DMS53 treated with DMSO at 0.1 percent for 48 hours (cell line): ENCODE measurements at regions not wholly inside any gene's neighbourhood (a gene's known extent, or its start where the extent isn't known, plus 50 kb on each side); places are given as distances from the start of the nearest gene placed in this dataset.

Source experiments
- DNase-seq: peaks from one replicate; lab custom pipeline; 2025; ENCODE audit not compliant: unreplicated experiment; lab: John Stamatoyannopoulos, UW

DNA sequence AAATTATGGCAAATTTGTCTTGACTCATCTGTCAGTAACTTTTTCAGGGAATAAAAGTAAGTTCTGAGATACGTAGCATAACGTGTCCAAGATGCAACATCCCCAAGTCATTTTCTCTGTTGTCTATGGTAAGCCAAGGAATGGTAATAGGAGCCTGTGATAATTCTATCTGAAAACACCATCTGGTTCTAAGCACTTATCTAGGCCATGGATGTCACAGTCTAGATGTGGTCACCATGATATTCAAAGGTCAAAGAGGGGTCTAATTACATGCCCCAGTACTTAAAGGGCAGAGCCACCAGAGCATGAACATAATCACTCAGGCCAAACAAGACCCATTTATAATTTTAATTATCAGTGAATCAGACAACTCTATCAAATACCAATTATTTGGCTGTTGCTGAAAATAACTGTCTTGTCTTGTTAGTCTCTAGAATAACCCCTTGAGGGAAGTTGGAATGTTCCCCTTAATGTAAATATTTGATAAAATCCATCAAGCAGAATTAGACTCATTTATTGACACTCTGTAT lies 225.1 kb upstream of the MPPED2 start:
- no peak for DNase-seq

DNA sequence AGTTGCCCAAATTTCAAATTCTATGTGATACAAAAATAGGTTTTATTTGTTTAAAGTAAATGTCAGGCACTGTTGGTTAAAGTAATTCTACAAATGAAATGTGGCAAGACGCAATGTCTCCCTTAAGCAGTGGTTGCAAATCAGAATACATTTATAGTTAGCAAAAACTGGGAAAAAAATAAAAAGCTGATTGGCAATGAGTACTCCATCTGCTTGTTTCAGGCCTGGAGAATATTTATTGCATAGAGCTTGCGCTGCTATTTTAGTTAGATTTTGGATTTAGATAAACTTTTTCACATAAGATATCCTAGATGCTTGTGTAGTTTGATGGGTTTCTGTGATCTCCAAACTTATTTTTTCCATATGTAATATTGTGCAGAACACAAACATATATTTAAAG lies 224.0 kb upstream of the MPPED2 start:
- no peak for DNase-seq

DNA sequence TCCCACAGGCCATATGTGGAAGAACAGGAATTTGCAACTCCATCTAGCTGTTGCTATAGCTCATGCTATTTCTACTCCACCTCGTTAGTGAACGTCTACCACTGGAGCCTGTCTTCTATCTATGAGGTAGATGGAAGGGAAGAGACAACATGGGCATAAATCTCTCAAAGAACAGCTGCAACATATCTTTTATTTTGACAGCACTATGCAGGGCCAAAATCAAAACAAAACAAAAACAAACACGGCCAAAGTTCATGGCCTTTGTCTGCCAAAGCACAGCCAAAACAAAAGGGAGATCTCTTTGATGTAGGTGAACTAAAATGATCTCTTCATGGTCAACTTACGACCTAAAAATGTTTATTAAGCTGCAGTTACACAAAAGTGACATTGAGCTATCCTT lies 215.2 kb upstream of the MPPED2 start:
- DNase-seq, result peak; percentile 49

DNA sequence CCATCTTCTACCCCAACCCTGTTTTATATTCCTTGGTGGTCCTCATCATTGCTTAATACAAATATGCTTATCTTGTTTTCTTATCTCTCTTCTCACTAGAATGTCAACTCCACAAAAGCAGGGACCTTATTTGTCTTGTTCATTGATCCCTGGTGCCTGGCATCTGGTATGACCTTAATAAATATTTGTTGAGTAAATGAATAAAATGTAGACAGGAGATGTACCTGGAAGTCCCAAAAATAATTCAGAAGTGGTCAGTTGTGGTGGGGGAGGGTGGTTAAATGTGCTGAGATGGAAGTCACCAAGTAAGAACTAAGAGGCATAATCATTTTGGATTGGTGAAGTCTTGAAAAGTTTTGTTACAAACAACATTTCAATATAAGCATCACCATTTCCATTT lies 214.8 kb upstream of the MPPED2 start:
- DNase-seq, result no peak

DNA sequence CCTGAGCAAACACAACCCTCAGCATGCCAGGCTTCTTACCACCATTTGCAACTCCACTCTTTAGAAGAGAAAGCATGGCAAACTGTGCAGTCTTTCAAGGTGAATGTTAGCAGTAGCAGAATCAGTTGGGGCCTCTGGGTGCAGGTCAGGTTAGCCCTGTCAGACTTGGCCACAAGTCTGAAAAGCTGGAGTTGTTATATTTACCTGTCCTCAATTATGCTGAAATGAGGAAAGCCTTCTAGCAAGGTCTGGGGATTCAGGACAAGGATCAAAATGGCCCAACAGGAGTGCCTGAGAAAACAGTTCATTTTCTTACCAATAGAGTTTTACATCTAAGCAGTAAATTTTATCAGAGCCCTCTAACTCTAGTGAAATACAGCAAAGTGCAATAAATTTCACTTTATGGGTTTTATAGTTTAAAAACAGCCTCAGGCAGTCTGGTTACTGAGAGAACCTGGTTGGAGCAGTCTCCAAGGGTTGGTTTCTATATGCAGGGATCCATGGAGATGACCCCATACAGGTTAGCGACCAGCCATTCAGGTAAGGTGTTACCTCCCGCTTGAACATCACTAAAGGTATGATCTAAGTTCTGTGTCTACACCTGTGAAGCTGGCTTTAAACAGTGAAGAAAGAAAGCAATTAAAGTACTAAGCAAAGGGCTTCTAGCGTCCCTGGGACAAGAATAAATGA lies 212.5 kb upstream of the MPPED2 start:
- no peak for DNase-seq

DNA sequence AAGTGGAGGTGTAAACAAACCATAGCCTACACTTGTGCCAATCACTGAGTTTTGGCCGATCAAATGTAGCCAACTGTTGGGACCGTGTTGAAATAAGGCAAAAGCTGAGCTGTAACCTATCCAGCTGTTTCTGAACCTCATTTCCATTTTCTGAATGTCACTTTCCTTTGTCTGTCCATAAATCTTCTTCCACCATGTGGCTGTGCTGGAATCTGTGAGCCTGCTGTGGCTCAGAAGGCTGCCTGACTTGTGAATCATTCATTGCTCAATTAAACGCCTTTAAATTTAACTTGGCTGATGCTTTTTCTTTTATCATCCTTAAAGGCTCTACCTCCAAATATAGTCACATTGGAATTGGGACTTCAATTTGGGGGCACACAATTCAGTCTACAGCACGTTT lies 203.1 kb upstream of the MPPED2 start:
- no peak for DNase-seq

DNA sequence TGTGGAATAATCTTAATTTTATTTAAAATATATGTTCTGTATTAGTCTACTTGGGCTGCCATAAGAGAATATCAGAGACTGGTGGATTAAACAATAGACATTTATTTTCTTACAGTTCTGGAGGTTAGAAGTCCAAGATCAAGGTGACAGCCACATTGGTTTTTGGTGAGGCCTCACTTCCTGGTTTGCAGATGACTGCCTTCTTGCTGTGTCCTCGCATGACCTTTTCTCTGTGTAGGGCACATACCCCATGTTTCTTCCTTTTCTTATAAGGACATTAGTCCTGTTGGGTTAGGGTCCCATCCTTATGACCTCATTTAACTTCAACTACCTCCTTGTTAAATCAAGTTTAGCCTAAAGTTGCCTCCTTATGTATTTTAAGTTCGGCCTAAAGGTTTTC lies 202.7 kb upstream of the MPPED2 start:
- no peak for DNase-seq

DNA sequence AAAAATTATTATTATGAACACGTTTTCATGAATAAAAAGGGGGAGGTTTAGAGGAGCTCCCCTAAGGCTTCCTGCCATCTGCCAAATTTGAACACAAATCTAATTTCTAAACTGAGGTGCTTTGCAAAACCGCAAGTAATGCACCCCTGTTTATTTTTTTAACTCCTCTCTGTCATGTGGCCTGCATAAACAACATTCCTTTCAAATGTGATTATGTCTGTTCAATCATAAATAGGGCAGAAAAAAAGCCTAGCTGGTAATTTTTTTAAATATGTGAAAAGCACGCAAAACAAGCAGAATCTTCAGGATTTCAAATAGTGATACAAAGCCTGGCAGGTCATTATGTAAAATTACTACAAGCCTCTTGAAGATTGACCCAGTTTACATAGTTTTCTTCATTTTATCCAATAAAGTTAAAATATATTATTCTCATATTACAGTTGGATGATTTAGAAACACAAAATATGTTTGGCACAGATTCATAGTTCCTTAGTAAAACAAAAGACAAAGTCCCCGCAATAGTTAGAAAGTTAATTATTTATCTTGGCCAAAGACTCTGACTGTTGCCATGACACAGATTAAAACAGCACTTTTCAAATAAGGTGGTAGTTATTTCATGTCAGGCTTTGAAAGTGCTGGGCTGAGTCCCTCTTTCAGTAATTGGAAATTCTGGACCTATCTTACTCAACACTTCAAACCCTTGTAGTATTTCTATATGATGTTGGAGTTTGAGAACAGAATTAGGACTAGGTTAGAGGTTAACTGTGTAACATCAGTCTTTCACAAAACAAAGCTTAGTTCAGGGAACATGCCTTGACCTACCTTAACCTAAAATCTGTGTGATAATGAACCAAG lies 200.3 kb upstream of the MPPED2 start:
- no peak for DNase-seq

DNA sequence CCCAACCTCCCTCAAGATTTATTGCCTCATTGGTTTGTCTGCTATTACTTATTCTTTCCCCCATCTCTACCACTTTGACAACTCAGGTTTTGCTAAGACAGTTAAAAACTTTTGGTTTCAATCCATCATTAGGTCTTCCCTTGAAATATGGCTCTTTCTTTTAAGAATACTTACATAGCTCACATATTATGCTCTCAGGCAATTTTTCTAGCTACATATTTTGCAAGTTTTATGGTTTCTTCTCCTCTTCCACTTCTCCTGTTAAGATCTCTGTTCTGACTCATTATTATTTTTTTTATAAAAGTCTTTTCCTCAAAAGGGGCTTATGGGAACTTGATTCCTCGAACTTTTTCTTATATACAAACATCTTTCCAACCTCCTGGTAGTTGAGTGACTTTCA lies 192.4 kb upstream of the MPPED2 start:
- no peak for DNase-seq

DNA sequence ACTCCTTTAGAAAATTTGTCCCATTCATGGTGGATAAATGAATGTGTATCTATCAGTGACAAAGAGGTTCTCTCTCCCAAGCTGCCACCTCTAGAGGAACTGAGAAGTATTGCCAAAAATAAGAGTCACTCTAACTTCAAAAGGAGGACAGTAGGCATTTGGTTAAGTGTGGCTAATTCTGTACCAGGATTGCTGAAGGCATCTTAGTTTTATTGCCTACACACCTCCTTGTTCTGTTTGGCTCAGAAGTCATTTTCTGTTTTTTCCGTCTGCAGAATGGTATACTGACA lies 189.0 kb upstream of the MPPED2 start:
- DNase-seq, result no peak

DNA sequence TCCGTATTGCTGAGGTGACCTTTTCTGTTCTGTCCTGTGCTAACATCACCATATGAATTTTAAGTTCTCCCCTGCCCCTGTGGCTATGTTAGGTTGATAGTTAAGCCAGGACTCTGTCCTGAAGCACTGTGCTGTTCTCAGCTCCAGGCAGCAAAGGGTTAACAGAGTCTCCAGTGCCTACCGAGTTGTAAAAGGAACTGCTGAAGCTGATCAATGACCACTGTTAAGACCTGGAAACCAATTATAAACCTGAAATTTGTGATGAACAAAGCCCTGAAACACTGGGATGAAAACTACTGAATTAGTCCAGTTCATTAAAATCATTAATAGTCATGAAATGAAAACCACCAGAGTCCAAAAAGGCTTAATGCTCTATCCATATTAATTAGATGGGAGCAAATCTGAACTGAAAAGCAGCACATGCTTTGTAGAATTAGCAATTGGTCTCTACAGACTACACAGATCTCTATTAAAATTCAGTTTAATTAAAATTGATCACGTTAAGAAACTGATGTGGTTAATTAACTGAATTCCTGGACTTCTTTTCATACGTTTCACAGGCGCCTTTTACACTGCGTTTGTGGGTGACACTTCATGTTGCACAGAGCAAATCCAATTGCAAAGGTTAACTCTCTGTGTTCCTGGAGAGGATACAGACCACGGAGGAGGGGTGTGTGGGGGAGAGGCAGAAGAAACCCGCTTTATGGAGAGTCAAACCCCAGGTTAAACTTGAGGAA lies 188.5 kb upstream of the MPPED2 start:
- DNase-seq, result no peak

DNA sequence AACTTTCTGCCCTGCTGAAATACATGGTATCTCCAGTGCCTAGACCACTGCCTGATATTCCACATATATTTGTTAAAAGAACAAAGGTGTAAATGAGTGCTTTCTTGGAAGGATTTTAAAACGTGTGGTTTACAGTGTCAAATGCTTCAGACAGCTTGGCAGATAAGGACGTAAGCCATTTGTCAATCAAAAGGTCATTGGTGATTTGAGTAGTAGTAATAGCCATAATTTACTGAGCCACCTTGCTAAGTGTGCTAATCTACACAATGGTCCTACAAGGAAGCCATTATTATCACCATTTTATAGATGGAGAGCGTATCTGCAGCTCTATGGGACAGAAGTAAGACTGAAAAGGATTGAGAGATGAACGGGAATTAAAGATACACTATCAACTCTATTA lies 186.8 kb upstream of the MPPED2 start:
- DNase-seq, result no peak

DNA sequence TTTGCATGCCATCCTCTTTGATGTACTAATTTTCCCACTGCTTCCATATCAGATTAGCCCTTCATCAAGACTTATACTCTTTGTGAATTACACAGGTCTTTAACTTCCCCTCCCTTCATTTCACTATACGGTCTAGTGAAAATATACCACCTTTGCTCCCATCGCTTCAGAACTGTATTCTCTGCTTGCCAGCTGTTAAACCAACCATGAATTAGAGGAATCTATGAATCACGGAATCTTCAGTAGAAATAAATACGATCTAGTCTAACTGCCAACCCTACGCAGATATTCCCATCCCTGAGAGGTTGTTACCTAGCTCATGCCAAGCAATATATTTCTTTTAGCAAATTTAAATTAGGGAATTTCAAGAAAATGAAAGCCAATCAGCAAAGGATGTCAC lies 177.8 kb upstream of the MPPED2 start:
- DNase-seq, result no peak

DNA sequence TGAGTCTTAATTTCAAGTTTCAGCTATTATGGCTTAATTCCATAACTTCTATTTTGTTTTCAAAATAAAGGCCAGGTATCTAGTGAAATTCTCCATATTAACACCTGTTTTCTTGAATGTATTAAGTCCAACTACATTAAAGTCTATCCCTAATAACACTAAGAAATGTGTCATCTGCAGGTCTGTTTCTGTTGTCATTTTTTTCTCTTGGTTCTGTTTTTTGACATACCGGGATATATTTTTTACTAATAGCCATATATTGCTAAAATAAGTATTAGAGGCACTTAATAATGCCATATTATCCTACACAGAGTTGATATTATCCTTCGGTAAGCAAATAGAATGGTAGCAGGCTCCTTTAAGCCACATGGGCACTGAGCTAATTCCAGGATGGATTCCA lies 176.0 kb upstream of the MPPED2 start:
- no peak for DNase-seq

DNA sequence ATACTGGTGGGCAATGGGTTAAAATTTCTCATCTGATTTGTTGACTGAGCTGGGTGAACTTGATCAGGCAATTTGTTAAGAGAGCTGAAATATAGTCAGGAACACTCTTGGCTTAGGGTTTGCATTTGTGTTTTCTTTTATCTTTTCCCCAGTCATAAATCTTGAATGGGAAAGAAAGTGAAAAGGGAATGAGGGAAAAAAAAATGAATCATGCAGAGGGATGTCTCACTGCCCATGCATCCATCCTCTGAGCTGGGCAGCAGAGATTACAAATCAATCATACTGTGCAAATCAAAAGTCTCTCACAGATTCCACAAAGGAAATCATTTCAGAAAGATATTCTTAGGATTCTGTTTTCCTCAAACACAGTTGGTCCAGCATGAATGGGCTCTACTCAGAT lies 174.2 kb upstream of the MPPED2 start:
- DNase-seq, result no peak

DNA sequence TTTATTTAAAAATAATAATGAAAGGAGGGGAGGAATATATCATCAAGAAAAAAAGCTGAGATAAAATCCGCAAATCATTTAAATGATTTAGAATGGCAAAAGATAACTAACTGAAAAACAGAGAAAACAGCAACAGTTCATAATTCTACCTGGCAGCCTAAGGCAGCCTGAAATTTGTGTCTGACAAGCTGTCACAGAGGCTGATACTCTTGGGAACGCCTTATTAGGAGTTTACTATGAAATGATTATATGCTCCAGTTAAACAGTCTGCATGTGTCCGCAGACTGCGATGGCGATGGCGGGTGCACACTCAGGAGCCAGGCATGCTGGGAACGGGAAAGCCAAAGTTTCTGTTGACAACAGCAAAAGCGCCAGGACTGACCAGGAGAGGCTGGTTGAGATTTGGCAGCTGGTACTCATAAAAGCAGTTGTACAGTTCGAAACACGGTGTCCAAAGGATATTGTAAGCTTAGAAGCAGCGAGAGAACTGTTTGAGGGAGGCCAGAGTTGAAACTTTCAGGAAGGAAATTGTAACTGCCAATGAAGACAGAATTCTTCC lies 172.9 kb upstream of the MPPED2 start:
- no peak for DNase-seq

DNA sequence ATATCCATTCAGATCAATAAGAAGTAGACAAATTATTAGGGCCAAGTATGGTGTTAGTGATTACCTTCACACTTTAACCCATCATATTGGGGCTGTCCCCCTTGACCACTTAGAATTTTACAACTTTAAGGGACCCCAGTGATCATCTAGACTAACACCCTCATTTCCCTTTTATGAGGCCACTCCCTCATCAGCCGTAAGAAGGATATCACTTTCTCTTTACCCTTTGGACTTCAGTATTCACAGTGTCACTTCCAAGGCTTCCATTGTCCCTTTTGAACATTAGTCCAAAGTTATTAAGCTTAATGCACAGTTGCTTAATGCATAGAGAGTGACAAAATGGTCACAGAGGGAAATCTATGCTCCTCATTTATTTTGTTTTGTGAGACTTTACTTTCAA lies 172.4 kb upstream of the MPPED2 start:
- no peak for DNase-seq

DNA sequence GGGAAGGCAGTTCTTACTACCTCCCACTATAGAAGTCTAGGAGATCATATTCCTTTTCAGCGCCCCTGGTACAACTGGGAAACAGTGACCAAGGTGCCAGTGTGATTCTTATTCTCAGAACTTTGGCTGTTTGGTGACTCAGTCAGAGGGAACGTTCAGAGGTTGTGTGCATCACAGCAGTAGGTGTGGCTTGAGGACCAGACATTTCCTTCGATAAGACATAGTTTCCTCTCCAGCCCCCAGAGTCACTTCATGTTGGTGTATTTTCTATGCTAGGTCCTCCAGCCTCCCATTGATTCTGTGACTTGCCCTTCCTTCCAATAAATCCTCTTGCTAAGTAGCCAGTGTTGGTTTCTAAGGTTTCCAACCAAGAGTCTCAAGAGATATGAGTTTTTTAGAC lies 171.9 kb upstream of the MPPED2 start:
- no peak for DNase-seq

DNA sequence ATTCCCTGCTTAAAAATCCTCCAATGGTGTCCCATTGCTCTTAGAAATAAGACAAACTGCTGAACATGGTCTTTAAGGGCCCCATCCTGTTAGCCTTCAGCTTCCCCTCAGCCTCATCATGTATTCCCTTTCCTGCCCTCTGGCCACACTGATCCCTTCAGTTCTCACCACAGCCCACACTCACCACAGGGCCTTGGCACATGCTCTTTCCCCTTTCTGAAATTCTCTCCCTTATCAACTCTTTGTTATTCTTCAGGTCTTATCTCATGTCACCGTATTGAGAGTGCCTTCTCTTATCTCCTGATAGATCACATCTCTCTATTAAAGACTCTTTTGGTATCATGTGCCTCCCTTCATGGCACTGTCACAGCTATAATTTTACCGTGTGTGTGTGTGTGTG lies 167.8 kb upstream of the MPPED2 start:
- no peak for DNase-seq

DNA sequence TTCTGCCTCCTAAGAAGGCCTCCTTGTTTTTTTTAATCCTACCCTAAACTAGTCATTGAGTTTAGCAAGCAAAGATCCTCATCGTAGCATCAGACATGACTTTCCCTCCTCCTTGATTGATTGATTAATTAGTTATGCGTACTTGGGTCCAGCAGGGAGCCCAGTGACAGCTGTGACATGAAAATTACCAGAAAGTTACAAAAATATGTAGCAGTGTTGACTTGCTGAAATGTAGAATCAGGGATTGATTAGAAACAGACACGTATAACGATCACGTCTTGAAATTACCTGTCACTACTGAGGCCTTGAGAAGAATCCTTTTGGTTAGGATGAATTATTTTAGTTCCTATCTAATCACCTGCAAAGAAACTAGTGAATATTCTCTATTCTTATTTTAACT lies 167.4 kb upstream of the MPPED2 start:
- DNase-seq, result no peak

DNA sequence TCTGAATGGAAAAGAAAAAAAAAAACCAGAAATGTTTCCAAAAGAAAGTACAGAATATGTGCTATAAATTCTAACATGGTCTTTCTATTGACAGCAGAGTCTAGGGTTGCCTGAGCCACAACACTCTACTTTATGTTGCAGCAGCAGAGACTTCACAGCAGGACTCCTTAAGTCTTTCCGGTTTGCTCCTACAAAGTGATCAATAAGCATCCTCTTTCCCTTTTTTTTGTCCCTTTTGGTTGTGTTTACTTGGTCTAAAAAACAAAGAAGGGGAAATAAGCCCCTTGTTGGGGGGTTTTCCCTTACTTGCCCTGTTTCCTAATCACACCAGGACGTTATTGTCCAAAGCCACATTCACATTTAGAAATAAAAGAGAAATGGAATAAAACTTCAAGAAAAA lies 163.1 kb upstream of the MPPED2 start:
- DNase-seq, result no peak
